Activated CD8-positive, alpha-beta memory T cell treated with anti-CD3 and anti-CD28 coated beads for 1 hour (primary cell): ENCODE measurements at regions not wholly inside any gene's neighbourhood (a gene's known extent, or its start where the extent isn't known, plus 50 kb on each side); places are given as distances from the start of the nearest gene placed in this dataset.

Source experiments
- DNase-seq, 2 donors: peaks; one replicate each; pipeline ENCODE4 v3.0.0-alpha.2; 2020; ENCODE audit warnings: low read depth in 1 of 2; ENCODE audit errors: extremely low read depth in 1 of 2

DNA sequence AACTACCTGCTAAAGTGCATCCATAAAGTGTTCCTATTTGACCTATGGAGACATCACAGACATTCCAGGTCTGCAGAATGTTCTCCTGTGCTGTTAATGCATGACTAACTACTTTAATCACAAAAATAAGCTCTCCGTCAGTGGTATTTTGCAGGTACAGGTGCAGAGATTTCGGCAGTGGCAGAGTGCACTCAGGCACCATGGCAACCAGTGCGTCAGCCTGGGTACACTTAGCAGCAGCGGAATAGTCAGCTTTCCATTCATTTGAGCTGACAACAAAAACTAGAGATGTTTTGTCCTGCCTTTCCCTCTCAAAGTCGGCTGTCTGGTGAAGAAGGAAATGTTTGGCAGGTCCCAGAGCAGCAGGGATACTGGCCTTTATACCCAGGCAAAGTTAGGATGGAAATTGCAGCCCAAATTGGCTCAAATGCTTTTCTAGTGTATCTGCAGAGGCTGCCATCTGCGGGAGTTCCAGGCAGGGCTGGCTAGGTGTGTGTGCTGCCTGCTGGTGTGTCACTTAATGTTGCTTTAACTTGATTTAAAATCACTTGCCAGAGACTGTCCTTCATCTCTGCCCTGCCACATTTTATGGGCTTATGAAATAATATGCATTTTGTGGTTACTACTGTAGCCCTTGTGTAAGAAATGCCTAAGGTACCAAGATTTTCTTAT is 195.8 kb downstream of the RAP2A start:
- no peak for DNase-seq

DNA sequence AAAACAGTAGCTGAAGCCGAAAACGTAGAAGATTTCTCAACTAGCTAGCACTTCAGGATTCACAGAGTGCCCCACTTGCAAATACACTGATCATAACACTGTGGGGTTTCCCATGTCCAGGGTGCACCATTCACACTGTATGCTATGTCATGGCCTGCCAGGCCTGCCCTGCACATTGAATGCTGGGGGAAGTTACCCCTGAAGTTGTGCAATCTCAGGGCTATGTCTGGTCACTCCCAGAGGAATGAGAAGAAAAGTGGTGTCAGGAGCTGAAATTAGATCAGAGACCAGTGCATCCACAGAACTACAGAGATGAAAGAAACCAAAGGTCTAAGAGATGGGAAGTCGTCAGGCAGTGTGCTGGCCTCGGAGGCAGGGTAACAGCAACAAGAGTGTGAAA is 196.8 kb downstream of the RAP2A start:
- DNase-seq = no peak

DNA sequence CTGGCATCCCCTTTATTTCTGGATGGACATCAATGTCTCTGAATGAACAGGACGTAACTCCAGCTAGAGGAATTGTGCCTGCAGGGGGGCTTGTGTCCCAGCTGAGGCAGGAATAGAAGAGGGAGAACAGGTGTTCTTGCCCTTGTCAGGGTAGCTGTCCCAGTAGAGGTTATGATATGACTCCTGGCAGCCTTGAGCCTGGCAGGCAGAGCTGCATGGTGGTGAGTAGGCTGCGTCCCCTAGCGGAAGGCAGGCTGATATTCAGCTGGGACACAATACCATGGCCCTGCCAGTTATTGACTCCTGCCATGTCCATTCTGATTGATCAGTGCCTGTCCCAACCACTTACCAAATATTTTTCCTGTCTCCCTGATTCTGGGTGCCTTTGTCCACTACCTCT is 197.2 kb downstream of the RAP2A start:
- DNase-seq = no peak

DNA sequence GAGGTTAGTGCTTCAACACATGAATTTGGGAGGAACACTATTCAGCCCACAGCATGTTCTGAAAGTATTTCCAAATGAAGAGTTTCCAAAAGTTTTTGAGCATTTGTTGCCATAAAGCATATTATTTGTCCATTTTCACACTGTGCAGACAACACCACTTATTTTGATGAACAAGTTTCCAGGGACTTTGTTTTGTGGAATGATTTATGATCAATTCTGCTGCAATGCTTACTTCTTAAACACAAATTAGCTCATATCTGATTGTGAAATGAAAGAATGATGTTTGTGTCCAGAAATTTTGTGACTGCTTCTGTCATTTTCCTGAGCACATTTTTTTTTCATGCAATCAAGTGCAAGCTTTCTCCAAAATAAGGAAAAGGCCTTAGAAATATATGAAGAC is 205.3 kb downstream of the RAP2A start:
- DNase-seq = no peak

DNA sequence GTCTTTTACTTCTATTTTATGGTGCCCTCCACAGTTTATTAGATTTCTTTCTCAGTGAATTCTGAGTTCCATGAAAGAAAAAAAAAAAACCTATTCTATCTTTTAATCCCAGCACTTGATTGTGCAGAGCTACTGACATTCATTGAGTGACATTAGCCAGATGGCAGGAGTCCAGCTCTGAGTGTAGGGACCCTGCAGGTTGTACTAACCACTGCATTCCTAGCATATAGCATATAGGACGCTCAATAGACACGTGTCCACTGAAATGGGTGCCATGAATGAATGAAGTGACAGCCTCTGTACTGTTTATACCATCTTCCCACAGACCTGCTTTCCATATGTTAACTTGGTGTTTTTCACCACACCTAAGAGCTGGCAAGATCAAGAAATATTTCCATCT is 206.3 kb downstream of the RAP2A start:
- DNase-seq = no peak

DNA sequence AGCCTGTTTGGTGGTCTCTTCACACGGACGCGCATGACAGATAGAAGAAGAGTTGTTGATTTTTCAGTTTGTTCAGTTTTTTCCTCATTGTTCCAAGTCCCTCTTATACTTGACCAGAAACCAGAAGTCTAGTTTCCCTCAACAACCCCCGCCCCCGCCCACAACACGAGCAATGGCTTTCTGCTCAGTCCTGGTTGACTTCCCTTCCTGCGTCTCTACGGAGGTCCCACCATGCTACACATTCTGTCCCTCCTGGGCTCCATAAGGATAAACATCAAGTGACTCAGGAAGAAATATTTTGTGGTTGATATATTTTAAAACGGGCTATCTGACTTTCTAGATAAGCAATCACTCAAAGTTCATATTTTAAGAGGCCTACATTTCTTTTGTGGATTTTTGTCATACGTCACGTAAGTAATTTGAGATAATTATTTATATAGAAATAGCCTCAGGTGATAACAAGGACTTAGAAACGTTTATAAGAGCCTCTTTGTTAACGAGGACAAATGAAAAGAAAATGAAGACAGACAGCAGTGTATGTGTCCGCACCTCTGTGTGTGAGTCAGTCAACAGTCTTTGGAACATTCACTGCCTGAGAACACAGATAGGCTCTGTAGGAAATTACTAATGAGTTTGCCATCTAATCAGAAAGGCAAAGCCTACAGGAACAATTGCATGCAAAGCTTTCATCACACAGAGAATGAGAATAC is 214.4 kb downstream of the RAP2A start:
- DNase-seq = no peak

DNA sequence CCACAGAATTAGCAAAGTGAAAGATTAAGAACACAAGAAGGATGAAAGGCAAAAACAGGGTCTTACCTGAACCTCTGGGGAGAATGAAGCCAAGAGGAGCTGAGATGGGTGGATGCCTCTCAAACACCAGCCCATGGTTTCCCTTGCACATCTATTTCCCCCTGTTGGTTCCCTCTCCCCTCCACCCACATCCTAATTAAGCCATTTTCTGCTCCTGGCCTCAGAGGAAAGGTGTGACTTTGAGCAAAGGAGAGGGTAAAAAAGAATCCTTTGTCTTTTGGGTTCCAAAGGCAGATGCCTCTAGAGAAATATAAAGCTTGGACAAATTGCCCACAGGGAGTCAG is 214.9 kb downstream of the RAP2A start:
- DNase-seq = no peak

DNA sequence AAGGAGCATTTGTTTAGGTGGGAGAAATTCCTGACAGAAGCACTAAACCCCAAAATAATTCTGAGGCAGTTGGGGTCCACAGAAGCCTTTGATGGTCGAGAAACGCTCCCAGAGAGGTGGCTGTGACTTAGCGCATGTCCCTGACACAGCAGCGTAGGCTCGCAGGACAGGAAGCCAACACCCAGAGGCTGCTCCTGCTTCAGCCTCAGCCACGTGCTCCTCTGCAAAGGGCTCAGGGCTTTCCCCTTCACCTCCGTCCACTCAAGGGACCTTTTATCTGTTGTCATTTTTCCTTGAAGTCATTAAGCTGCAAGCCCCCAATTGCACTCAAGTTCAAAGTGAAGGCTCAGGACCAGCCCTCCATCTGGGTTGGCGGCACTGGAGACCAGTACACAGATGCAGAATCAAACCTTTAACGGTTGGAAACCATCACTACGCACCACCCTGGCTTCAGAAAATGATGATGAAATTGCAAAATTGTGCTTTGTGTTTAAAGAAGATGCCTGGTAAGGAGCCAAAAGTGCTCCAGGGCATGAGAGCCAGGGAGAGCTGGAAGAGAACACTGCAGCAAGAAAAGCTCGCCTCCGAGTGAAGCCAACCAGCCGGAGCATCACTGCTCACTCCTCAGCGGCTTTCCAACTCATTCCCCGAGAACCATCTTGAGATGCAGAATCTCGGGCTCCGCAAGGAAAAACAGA is 219.6 kb downstream of the RAP2A start:
- DNase-seq = no peak

DNA sequence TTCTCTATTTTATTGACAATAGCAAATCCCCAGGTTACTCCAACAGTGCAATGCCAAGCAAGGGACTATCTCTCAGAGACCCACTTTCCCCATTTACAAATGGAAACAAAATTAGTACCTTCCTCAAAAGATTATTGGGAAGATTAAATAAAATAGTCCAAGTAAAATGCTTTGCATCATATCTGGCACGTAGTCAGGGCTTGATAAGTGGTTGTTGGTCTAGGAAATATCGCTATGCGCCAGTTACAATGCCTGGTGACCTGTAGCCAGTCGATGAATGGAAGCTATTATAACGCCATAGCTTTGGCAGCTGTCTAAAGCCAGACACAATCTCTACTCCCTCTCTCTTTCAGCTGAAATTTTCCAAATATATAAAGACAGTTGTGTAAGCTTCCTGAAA is 220.3 kb downstream of the RAP2A start:
- DNase-seq = no peak

DNA sequence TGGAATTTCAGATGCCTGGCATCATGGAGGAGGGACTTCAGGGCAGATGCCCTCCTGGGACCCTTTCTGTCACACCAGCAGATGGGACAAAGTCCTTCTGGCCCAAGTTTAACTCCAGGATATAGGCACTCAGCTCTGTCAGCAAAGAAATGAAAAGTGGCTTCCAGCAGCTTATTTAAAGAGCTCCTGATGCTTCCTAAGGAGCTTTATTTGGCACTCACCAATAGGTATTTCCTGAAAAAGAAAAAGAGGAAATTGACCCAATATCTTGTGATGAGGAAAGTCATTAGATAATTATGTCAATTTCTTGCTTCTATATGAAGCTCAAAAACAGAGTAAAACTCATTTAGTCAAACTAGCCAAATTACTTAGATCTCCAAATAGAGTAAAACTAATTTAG is 224.6 kb downstream of the RAP2A start:
- DNase-seq = no peak

DNA sequence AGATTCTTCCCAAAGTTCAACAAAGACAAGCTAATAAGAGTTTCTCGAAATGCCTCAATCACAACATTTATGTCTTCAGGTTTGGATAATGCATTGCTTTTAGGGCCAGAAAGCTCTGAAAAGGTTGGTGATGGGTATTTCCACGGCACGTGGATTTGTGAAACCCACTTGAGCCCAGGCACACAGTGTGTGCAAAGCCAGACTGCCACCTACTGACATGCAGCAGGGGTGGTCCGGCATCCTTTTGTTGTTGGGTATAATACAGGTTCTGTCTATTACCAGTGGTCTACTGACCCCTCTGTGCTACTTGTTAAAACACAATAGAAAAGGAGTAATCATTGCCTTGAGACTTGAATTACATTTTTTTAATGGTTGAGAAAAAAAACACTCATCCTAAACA is 225.6 kb downstream of the RAP2A start:
- no peak for DNase-seq

DNA sequence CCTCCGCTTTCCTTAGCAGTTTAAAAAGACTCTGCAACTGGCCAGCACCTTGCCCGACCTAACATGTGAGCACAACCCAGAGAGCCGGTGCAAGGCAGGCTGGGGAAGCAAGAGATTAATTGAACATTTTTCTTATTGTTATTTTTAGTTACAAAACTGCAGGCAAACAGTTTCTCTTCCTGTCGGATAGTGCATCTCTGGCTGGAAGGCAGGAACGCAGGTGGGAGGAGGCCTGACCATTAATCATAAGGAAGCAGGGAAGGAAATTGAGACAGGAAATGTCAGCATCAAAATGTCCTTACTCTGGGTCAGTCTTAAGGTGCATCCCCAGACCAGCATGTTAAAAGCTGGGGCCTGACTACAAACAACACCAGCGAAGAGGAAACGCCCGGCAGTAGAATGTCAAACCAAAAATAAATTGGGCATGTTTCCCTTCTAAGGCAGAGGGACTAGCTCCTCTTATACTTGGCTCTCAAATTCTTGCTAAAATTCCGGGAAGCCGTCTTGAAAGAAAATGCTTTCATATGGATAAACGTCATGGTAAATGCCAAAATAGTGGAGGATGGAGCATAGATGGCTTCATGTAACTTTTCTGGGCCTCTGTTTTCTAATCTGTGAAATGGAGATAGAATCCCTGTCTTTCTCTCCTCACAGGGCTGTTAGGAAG is 226.8 kb downstream of the RAP2A start:
- no peak for DNase-seq

DNA sequence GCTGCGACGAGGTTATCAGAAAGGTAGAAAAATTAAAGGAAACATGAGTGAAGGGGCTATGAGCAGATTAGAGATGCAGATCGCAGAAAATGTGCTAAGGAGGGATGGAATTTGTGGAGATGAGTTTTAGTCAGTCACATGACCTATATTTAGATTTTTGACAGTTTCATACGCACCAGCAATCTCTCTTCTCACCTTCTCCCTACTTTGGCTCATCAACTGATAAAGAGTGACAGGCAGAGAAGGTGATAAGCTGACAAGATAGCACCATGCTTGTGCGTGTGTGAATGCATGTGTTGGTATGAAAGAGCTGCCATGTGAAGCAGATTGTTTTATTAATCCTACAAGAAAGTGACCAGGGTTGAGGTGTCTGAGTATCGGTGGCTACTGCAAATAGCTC is 252.6 kb downstream of the RAP2A start:
- no peak for DNase-seq

DNA sequence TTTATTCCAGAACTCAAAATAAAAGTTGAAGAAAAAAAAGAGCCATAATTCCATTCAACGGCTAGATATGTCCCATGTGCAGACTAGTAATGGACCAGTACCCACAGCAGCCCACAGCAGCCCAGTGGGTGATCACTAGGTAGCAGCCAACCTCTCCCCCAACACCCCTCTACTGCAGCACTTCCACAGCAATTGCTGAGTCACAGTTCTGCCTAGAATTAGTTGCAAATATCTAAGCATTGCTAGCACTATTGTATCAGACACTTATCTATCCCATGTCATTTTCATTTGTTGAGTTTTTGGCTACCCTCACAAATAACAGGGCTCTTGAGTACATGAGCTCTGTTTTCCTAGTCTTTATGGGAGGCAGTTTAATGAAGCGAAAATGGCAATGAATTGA is 258.7 kb downstream of the RAP2A start:
- DNase-seq = no peak

DNA sequence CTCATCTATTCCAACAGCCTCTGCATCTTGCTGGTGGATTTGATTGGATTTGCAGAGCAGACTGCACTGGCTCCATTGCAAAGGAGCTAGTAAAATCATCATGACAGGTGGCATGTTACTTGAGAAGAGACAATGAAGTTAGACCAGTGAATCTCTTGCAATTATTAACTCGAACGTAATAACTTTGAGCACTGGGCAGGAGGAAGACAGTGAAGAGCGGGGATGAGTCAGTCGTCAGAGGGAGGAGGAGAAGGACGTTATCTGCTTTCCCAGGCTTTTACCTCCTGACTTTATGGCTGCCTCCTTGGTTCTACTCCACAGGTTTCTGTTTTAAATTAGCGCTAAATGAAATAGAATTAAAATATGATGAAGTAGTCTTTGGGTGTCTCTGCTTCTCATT is 257.8 kb upstream of the IPO5 start:
- DNase-seq = no peak

DNA sequence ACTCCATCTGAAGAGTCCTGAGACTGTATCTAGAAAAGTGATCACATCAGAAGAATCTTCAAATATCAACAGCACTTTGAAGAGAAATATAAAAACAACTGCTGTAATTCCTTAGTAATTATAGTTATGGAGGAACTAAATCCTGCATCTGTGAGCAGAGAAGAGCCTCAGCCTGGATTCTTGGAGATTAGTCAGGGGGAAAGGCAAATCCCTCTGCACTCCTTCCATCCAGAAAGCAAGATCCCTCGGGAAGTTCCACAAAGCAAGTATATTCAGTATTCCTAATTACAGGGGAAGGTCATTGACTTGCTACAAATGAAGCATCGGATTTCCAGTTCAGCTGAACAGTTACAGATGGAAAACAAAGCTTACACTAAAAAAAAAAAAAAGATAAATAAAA is 256.6 kb upstream of the IPO5 start:
- no peak for DNase-seq

DNA sequence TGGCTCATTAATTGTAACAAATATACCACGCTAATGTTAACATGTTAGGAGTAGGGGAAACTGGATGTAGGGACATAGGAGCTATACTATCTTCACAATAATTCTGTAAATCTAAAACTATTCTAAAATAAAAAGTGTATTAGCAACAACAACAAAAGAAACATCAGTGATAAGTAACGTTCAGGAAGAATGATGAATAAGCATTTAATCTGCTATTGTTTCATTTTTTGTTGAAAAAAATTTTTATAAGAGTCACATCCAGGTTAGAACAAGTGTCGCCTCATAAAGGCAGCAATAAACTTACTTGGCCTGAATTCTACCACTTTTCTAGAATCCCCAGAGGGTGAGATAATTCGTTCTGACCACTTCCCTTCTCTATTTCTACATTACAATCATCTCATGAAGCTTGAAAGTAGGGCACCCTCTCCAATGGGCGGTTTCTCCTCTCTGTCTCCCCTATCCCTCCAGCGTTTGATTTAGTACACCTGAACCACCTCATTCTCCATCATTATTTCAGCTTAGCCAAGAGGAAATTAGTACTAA is 253.1 kb upstream of the IPO5 start:
- DNase-seq = no peak

DNA sequence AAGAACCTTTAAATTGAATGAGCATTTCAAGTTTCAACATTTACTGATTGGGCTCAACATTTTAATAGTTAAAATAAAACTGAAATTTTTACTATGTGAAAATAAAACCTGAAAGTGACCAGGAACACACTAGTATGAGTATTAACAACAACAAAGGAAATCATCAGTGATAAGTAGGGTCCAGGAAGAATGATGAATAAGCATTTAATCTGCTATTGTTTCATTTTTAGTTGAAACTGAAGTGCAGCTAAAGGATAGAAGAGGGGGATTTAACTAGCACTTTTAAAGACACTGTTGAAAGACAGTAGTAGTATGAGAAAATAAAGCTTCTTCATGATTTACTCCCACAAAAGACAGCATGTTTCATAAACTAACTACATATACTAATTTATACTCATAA is 250.9 kb upstream of the IPO5 start:
- no peak for DNase-seq

DNA sequence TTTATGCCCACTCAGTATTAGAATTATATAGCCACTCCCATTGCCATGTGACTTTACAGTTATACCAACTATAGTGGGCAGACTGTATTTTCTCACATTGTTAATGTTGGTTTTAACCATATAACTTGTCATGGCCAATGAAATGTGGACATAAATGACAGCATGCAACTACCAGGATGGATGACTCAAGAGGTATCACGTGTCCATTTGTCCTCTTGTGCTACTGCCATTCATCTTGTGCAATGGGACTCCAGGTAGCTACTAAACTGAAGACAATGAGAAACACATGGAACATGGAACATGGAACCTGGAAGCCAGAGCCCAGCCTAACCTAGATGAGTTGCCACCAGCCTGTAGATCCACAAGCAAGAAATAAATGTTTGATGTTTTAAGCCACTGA is 242.7 kb upstream of the IPO5 start:
- DNase-seq = no peak

DNA sequence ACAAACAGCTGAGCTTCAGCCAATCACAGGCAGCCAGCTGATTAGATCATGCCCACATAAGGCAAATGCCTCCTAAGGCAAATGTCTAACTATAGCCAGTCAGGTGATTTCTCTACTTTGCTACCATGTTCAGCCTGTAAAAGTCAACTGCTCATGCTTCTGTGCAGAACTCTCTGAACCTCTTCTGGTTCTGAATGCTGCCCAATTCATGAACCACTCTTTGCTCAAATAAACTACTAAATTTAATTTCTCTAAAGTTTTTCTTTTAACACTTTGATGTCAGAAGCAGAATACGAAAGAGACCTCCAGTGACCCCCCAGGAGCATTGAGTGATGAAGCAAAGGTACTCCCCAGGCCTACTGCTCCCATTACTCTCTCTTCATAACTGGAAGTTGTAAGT is 240.7 kb upstream of the IPO5 start:
- no peak for DNase-seq

DNA sequence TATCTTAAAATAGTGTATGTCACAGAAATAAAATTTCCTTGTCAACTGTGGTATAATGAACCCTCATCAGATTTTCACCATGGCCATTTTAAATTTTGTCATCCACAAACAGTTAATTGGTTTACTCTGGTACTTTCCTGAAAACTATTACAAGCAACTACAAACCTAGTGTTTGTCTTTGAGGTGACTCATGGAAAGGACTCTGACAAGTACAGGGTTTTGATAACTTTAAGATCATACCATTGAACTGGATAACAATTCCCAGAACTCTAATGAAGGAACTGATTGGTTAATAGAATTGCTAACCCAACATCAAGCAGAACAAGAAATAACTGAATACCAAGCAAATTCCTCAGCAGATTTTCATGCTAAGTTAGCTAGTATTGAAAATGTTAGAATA is 237.7 kb upstream of the IPO5 start:
- DNase-seq = no peak

DNA sequence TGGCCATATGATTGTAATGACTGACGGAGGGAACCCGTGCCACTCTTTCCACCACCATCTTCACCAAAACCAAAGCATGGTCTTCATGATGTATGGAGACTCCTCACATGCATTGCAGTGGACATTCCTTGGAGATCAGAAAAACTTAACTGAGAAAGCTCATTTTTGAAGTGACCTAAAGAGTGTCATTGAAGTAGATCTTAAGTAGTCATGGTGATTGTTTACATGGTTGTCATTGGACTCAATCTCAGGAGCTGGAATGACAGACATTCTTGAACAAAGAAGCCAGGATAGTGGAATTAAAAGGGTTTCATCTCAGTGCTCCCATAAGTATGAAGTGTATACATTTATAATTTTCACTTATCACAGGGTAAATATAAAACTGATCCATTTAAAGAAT is 236.7 kb upstream of the IPO5 start:
- no peak for DNase-seq
